Psoas muscle (tissue), 7 donors: ENCODE measurements at regions not wholly inside any gene's neighbourhood (a gene's known extent, or its start where the extent isn't known, plus 50 kb on each side); places are given as distances from the start of the nearest gene placed in this dataset.

Experiments
- ATAC-seq, 4 donors: fragments of 200-7000 bp; cut with Tn5 transposase; one replicate each; pipeline ENCODE4 v1.9.1; 2020; ENCODE audit warnings: moderate library complexity in 3 of 4, mild to moderate bottlenecking in 2 of 4
- DNase-seq, 2 donors: peaks; one replicate each; pipeline ENCODE4 v3.0.0-alpha.2; 2020
- H3K27ac ChIP-seq: fragments of 200-600 bp; one replicate; pipeline ENCODE4 v1.8.0; 2022
- H3K27me3 ChIP-seq, 3 donors: fragments of 200-600 bp in 1 of 3; one replicate each; pipeline versions ENCODE4 v1.6.1 to v1.8.0; 2013 to 2022; ENCODE audit warnings: low read length in 2 of 3, mild to moderate bottlenecking in 2 of 3, moderate library complexity in 1 of 3; ENCODE audit not compliant: insufficient read depth in 3 of 3
- H3K36me3 ChIP-seq, 2 donors: fragments of 200-600 bp in 1 of 2; one replicate each; pipeline versions ENCODE4 v1.6.1 to v1.8.0; 2013 to 2022; ENCODE audit warnings: low read depth in 1 of 2, mild to moderate bottlenecking in 1 of 2, moderate library complexity in 1 of 2; ENCODE audit not compliant: insufficient read depth in 1 of 2
- H3K4me1 ChIP-seq: fragments of 200-600 bp; one replicate; pipeline ENCODE4 v1.8.0; 2022
- H3K4me3 ChIP-seq: fragments of 200-600 bp; one replicate; pipeline ENCODE4 v1.8.0; 2022; ENCODE audit warnings: mild to moderate bottlenecking
- H3K9me3 ChIP-seq: fragments of 200-600 bp; one replicate; pipeline ENCODE4 v1.8.0; 2022
- WGBS, 3 donors: extraction: QIAGEN DNeasy Blood & Tissue Kit; methylation state at CpG; one replicate each; pipeline versions ENCODE4 v1.1.6 to v1.1.7; 2013; 5-methylcytosine and 5-hydroxymethylcytosine counted together
- intact Hi-C, 2 donors: fragments of 100-400 bp; cut with DNase I; formaldehyde crosslinking; loops; one replicate each; pipeline versions ENCODE4 v1.11.0 to v1.14.2; 2022
- TF ChIP-seq, protein P1 (sequence below): fragments of 200-600 bp; IDR thresholded peaks from one replicate; pipeline ENCODE4 v1.8.0; 2022; ENCODE audit warnings: antibody characterized with exemption
- donor health status: healthy with polysubstance abuse.
- donor health status: DM: no; HTN: no; CAD: no; lungs with moderate emphysema.
- donor health status: Bipolar disorder and iron deficiency.
- donor health status: healthy.
- donor health status: DM: yes; HTN: yes; CAD: no.
- donor health status: DM: no; HTN: no; CAD: no.
- donor health status: DM: yes; HTN: yes; CAD: no.

DNA sequence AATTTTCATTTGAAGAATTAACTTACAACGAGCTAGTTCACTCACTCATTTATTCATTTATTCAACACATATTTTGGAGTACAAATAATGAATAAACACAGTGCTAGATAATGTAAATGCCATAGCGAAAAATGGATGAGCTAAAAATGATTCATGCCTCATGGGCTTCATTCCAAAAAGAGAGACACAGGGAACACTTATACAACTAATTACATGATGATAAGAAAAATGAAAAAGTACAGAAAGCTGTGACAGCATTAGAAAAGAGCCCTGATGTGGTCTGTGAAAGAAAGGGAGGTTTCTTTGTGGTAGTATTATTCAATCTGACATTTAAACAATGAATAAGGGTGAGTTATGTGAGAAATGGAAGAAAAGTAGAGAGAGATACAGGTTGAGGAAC, 726.4 kb downstream of the AMY1C start:
- intact Hi-C loops: no loop called here
- 53 to 63% (median 56%) methylated on average over 2 of the region's 2 CpGs for WGBS, 3 donors
- H3K27ac ChIP-seq: no peak overlapping the region

DNA sequence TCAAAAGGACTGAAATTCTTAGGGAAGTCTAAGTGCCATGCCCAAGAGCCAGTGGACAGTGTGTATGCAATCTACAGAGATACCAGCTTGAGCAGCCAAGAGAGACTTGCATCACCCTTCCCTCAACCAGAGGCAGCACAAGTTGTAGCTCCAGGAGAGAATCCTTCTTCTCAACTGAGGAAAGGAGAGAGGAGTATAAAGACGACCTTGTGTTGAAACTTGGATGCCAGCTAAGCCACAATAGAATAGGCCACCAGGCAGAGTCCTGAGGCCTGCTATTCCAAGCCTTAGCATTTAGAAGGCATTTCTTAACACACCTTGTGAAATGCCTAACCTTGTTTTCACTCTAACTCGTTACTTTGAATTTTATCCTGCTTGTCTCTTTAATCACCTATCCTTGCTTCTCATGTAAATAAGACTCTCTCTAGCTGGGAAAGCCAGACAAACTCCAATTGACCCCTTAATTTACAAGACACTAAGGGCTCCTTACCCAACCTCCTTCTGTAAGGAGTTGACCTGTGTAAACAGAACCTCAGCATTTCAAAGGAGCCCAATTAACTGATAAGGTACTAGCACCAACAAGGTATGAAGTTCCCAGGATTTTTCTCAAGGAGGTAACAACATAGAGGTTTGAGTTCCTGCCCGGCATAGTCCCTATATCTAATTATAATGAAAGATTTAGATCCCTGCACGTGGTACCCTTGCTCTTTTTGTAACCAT, 738.8 kb downstream of the AMY1C start:
- no peaks in the 10 kb centered on the region for H3K27me3 ChIP-seq
- H3K4me3 ChIP-seq: no peak overlapping the region
- no peaks in the 10 kb centered on the region for H3K9me3 ChIP-seq
- H3K36me3 ChIP-seq: no peaks in the 10 kb centered on the region
- H3K4me1 ChIP-seq: no peaks in the 10 kb centered on the region
- DNase-seq: no peak
- ATAC-seq: no peak
- H3K27ac ChIP-seq: no peak overlapping the region
- WGBS, 3 donors: 19 to 30% (median 26%) methylated on average over 4 of the region's 4 CpGs
- intact Hi-C loops: no loop called here
- TF ChIP-seq, protein P1, sequence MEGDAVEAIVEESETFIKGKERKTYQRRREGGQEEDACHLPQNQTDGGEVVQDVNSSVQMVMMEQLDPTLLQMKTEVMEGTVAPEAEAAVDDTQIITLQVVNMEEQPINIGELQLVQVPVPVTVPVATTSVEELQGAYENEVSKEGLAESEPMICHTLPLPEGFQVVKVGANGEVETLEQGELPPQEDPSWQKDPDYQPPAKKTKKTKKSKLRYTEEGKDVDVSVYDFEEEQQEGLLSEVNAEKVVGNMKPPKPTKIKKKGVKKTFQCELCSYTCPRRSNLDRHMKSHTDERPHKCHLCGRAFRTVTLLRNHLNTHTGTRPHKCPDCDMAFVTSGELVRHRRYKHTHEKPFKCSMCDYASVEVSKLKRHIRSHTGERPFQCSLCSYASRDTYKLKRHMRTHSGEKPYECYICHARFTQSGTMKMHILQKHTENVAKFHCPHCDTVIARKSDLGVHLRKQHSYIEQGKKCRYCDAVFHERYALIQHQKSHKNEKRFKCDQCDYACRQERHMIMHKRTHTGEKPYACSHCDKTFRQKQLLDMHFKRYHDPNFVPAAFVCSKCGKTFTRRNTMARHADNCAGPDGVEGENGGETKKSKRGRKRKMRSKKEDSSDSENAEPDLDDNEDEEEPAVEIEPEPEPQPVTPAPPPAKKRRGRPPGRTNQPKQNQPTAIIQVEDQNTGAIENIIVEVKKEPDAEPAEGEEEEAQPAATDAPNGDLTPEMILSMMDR: no peak

More for the DNA sequence above, 726.4 kb downstream of the AMY1C start:
- Histone ChIP-seq H3K4me1 (no peaks in the 10 kb centered on the region), H3K9me3 (no peaks in the 10 kb centered on the region), H3K4me3 (no peak overlapping the region), H3K36me3 (no peaks in the 10 kb centered on the region), H3K27me3 (no peaks in the 10 kb centered on the region)
- no peak for DNase-seq
- TF ChIP-seq, protein P1: no peak
- ATAC-seq: no peak

DNA sequence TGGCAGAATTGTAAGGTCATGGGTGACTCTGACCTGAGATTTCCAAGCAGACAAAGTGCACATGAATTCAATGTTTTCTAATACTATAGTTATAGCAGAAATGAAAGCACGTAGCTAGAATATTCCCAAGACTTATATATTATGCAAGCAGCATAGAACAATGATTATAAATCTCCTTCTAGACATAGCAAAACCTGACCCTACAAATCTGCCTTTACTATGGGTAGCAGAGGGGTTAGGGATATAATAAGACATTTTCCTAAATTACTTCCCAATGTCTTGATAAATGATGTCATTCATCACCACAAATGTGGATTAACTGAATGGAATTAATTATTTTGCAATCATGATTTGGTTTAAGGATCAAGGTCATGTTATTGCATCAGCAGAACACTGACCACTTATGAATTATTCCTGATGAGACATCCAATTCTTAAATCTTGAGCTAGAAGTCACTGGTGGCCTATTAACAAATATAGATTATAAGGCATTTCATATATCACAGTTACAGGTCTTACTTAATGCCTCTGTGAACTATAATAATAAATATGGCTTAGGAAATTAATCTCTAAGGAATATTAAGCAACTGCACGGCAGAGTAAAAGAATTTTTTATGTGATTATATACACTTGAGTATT, 776.6 kb downstream of the AMY1C start:
- H3K36me3 ChIP-seq: no peaks in the 10 kb centered on the region
- no peaks in the 10 kb centered on the region for H3K4me1 ChIP-seq
- 45 to 63% (median 55%) methylated on average over 2 of the region's 2 CpGs for WGBS, 3 donors
- intact Hi-C loops: no loop called here
- no peak overlapping the region for H3K27ac ChIP-seq
- no peak overlapping the region for H3K4me3 ChIP-seq
- DNase-seq (no peak), ATAC-seq (no peak)
- TF ChIP-seq, protein P1: no peak
- no peaks in the 10 kb centered on the region for H3K9me3 ChIP-seq
- H3K27me3 ChIP-seq: no peaks in the 10 kb centered on the region

DNA sequence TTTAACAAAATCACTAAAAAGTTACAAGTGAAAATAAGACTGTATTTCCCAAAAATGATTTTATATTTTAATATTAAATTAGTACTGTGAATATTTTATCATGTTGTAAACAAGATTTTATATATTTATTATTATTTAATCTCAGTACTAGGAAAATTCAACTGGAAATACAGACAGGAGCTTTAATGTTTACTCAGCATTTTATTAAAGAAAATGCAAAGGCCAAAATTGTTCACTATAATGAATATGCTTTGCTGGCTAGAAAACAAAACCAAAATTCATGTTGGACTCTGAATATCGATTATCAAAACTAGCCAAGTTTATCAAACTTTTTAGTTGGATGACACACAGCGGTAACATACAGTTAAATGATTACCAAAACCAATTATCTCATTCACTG, 782.3 kb downstream of the AMY1C start:
- Histone ChIP-seq H3K27me3 (no peaks in the 10 kb centered on the region), H3K36me3 (no peaks in the 10 kb centered on the region), H3K9me3 (no peaks in the 10 kb centered on the region), H3K4me1 (no peaks in the 10 kb centered on the region), H3K27ac (no peak overlapping the region), H3K4me3 (no peak overlapping the region)
- TF ChIP-seq, protein P1: no peak
- DNase-seq: no peak
- ATAC-seq: no peak
- intact Hi-C loops: no loop called here
- 83% methylated on average over 2 of the region's 2 CpGs for WGBS, 3 donors
